SK-N-SH (cell line): ENCODE measurements at regions not wholly inside any gene's neighbourhood (a gene's known extent, or its start where the extent isn't known, plus 50 kb on each side); places are given as distances from the start of the nearest gene placed in this dataset.

Experiments
- GABPA ChIP-seq: IDR thresholded peaks from 2 replicates; pipeline ENCODE4 v1.4.0; 2012; ENCODE audit warnings: low read depth, mild to moderate bottlenecking
- MXI1 ChIP-seq: IDR thresholded peaks from 2 replicates; pipeline ENCODE4 v1.6.1; 2012; ENCODE audit warnings: mild to moderate bottlenecking, low read depth, low read length, improper control_type of control experiment
- RAD21 ChIP-seq: IDR thresholded peaks from 2 replicates; pipeline ENCODE4 v1.6.1; 2012; ENCODE audit warnings: mild to moderate bottlenecking, low read length
- RCOR1 ChIP-seq: fragments of 150-350 bp; IDR thresholded peaks from 2 replicates; pipeline ENCODE4 v1.6.1; 2017; ENCODE audit warnings: antibody characterized with exemption, low read length
- SIN3A ChIP-seq: IDR thresholded peaks from 2 replicates; pipeline ENCODE4 v1.6.1; 2012; ENCODE audit warnings: low read depth, mild to moderate bottlenecking, low read length, moderate library complexity, borderline replicate concordance
- SMC3 ChIP-seq: IDR thresholded peaks from 2 replicates; pipeline ENCODE4 v1.6.1; 2012; ENCODE audit warnings: low read depth, low read length, improper control_type of control experiment
- TAF1 ChIP-seq: IDR thresholded peaks from 2 replicates; pipeline ENCODE4 v1.6.1; 2012; ENCODE audit warnings: low read depth, mild to moderate bottlenecking, low read length, moderate library complexity, borderline replicate concordance
- TCF12 ChIP-seq: IDR thresholded peaks from 2 replicates; pipeline ENCODE4 v1.4.0; 2012
- USF1 ChIP-seq: IDR thresholded peaks from 2 replicates; pipeline ENCODE4 v1.4.0; 2012; ENCODE audit warnings: low read depth, borderline replicate concordance
- YY1 ChIP-seq: IDR thresholded peaks from 2 replicates; pipeline ENCODE4 v1.4.0; 2012; ENCODE audit warnings: low read depth, mild to moderate bottlenecking
- TF ChIP-seq, protein P1 (sequence below): fragments of 200-600 bp; sonication (generic); IDR thresholded peaks from 2 replicates; pipeline ENCODE4 v1.6.1; 2017; ENCODE audit warnings: antibody characterized with exemption, mild to moderate bottlenecking, moderate library complexity

DNA sequence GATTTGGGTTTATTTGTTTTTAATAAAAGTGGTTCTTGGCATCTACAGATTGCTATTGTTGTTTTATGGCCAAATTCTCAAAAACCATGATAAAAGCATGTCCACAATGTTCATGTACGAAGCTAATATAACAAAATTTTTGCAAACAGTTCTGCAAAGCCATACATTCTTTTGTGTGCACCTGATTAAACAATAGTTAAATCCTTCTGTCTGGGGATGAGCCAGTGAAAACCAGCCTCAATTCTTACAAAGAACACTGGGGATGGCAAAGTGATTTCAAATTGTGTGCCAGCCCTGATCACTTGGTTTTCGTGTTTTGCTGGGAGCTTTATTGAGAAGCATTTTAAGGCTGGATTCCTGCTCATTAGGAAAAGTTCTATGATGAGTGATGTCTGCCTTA lies 149.1 kb upstream of the MAGI3 start:
- no peak for TF ChIP-seq YY1
- no peak for TF ChIP-seq GABPA
- no peak for TF ChIP-seq RAD21
- TF ChIP-seq, protein P1, sequence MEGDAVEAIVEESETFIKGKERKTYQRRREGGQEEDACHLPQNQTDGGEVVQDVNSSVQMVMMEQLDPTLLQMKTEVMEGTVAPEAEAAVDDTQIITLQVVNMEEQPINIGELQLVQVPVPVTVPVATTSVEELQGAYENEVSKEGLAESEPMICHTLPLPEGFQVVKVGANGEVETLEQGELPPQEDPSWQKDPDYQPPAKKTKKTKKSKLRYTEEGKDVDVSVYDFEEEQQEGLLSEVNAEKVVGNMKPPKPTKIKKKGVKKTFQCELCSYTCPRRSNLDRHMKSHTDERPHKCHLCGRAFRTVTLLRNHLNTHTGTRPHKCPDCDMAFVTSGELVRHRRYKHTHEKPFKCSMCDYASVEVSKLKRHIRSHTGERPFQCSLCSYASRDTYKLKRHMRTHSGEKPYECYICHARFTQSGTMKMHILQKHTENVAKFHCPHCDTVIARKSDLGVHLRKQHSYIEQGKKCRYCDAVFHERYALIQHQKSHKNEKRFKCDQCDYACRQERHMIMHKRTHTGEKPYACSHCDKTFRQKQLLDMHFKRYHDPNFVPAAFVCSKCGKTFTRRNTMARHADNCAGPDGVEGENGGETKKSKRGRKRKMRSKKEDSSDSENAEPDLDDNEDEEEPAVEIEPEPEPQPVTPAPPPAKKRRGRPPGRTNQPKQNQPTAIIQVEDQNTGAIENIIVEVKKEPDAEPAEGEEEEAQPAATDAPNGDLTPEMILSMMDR: no peak
- no peak for TF ChIP-seq TCF12
- TF ChIP-seq TAF1: no peak
- TF ChIP-seq SIN3A: no peak
- TF ChIP-seq USF1: no peak
- no peak for TF ChIP-seq MXI1
- TF ChIP-seq SMC3: no peak
- no peak for TF ChIP-seq RCOR1
